ENCODE measurements at regions not wholly inside any gene's neighbourhood (a gene's known extent, or its start where the extent isn't known, plus 50 kb on each side); places are given as distances from the start of the nearest gene placed in this dataset.
"Not testable (repeated sequence)": the region's sequence is repeated elsewhere in the genome, so short reads cannot be mapped to it uniquely, and the experiment has no call there.

- TF ChIP-seq, protein P1, sequence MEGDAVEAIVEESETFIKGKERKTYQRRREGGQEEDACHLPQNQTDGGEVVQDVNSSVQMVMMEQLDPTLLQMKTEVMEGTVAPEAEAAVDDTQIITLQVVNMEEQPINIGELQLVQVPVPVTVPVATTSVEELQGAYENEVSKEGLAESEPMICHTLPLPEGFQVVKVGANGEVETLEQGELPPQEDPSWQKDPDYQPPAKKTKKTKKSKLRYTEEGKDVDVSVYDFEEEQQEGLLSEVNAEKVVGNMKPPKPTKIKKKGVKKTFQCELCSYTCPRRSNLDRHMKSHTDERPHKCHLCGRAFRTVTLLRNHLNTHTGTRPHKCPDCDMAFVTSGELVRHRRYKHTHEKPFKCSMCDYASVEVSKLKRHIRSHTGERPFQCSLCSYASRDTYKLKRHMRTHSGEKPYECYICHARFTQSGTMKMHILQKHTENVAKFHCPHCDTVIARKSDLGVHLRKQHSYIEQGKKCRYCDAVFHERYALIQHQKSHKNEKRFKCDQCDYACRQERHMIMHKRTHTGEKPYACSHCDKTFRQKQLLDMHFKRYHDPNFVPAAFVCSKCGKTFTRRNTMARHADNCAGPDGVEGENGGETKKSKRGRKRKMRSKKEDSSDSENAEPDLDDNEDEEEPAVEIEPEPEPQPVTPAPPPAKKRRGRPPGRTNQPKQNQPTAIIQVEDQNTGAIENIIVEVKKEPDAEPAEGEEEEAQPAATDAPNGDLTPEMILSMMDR (conservative IDR thresholded peaks at IDR 0.05; ENCODE audit: low read depth, low read length), result no peak
- DNase-seq (ENCODE audit: low read depth), result no peak
- no peak overlapping the region for H3K4me3 ChIP-seq (ENCODE audit: low read depth, low read length)
Measured at GRCh38 chr5:121430538-121430937, 421.1 kb upstream of the FTMT start.

- TF ChIP-seq, protein P1 (conservative IDR thresholded peaks at IDR 0.05; ENCODE audit: low read depth, low read length), result no peak
- H3K4me3 ChIP-seq (ENCODE audit: low read depth, low read length), result no peak overlapping the region
- DNase-seq (ENCODE audit: low read depth), result no peak
Measured at GRCh38 chr5:121445511-121445910, 406.2 kb upstream of the FTMT start.

GRCh38 chr5:121462441-121462840 lies 389.2 kb upstream of the FTMT start:
- DNase-seq (ENCODE audit: low read depth), result no peak
- no peak overlapping the region for H3K4me3 ChIP-seq (ENCODE audit: low read depth, low read length)

DNA sequence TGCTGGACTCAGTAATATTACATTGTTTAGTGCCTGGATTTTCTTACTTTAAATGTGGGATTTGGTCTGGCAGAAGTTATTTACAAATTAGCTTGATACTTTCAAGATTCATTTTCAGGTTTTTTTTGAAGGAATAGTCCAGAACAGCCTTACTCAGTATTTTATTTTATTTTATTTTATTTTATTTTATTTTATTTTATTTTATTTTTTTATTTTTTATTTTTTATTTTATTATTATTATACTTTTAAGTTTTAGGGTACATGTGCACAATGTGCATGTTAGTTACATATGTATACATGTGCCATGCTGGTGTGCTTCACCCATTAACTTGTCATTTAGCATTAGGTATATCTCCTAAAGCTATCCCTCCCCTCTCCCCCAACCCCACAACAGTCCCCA lies 380.5 kb upstream of the FTMT start:
- H3K4me3 ChIP-seq (ENCODE audit: low read depth, low read length); DNase-seq (ENCODE audit: low read depth): not testable (repeated sequence)

More at GRCh38 chr5:121462441-121462840, 389.2 kb upstream of the FTMT start:
- TF ChIP-seq, protein P1 (conservative IDR thresholded peaks at IDR 0.05; ENCODE audit: low read depth, low read length), result no peak

- no peak overlapping the region for H3K4me3 ChIP-seq (ENCODE audit: low read depth, low read length)
- TF ChIP-seq, protein P1 (conservative IDR thresholded peaks at IDR 0.05; ENCODE audit: low read depth, low read length), result no peak
Measured at GRCh38 chr5:121478636-121479035, 373.0 kb upstream of the FTMT start.

GRCh38 chr5:121479337-121479736 lies 372.3 kb upstream of the FTMT start:
- no peak overlapping the region for H3K4me3 ChIP-seq (ENCODE audit: low read depth, low read length)

More at GRCh38 chr5:121478636-121479035, 373.0 kb upstream of the FTMT start:
- no peak for DNase-seq (ENCODE audit: low read depth)

GRCh38 chr5:121485281-121485680 lies 366.4 kb upstream of the FTMT start:
- H3K4me3 ChIP-seq (ENCODE audit: low read depth, low read length), result no peak overlapping the region
- TF ChIP-seq, protein P1 (conservative IDR thresholded peaks at IDR 0.05; ENCODE audit: low read depth, low read length), result no peak
- no peak for DNase-seq (ENCODE audit: low read depth)

More at GRCh38 chr5:121479337-121479736, 372.3 kb upstream of the FTMT start:
- DNase-seq (ENCODE audit: low read depth), result no peak
- TF ChIP-seq, protein P1 (conservative IDR thresholded peaks at IDR 0.05; ENCODE audit: low read depth, low read length), result no peak

- H3K4me3 ChIP-seq (ENCODE audit: low read depth, low read length), result not testable (repeated sequence)
Measured at GRCh38 chr5:121485999-121486398, 365.7 kb upstream of the FTMT start.

More at GRCh38 chr5:121485999-121486398, 365.7 kb upstream of the FTMT start:
- DNase-seq (ENCODE audit: low read depth), result not testable (repeated sequence)

All from choroid plexus epithelial cell (primary cell).